ENCODE measurements at regions not wholly inside any gene's neighbourhood (a gene's known extent, or its start where the extent isn't known, plus 50 kb on each side); places are given as distances from the start of the nearest gene placed in this dataset.
"Not testable (repeated sequence)": the region's sequence is repeated elsewhere in the genome, so short reads cannot be mapped to it uniquely, and the experiment has no call there.

- not testable (repeated sequence) for DNase-seq
Measured at GRCh38 chr4:131883181-131883580, 1265.9 kb upstream of the PCDH10 start.

DNA sequence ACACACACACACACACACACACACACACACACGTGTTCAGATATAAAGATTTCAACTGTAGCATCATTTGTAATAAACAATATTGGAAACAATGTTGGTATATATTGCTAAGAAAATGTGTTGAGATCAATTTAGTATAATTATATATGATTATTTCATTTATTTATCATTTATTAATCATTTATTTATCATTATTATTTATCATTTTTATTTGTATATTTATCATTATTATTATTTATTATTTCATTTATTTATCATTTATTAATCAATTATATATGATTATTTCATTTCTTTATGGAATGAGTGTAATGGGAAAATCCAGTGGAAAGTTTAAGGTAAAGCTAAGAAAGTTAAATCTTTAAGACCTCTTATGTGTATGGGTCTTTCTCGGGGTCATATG, 1223.4 kb upstream of the PCDH10 start:
- DNase-seq, result not testable (repeated sequence)

GRCh38 chr4:131967646-131968045, 1181.4 kb upstream of the PCDH10 start:
- not testable (repeated sequence) for DNase-seq

DNA sequence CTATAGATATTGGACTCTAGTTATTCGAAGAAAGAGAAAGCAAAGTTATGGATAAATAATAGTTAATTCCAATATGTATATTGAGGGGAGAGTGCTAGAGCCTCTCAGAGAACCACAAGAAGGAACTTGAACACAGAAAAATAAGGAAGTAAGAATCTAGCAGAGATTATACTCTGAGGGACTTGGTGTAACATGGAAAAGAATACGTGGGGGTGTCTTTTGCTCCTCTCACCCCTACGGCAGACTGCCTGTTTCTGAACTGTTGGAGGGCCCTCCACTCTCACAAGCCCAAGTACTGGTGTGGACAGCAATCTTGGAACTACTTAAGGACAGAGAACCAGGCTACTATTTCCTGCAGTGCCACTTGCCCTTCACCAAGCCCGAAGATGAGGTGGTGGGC, 1174.4 kb upstream of the PCDH10 start:
- DNase-seq, result no peak

- not testable (repeated sequence) for DNase-seq
Measured at GRCh38 chr4:131975276-131976132, 1173.6 kb upstream of the PCDH10 start.

DNA sequence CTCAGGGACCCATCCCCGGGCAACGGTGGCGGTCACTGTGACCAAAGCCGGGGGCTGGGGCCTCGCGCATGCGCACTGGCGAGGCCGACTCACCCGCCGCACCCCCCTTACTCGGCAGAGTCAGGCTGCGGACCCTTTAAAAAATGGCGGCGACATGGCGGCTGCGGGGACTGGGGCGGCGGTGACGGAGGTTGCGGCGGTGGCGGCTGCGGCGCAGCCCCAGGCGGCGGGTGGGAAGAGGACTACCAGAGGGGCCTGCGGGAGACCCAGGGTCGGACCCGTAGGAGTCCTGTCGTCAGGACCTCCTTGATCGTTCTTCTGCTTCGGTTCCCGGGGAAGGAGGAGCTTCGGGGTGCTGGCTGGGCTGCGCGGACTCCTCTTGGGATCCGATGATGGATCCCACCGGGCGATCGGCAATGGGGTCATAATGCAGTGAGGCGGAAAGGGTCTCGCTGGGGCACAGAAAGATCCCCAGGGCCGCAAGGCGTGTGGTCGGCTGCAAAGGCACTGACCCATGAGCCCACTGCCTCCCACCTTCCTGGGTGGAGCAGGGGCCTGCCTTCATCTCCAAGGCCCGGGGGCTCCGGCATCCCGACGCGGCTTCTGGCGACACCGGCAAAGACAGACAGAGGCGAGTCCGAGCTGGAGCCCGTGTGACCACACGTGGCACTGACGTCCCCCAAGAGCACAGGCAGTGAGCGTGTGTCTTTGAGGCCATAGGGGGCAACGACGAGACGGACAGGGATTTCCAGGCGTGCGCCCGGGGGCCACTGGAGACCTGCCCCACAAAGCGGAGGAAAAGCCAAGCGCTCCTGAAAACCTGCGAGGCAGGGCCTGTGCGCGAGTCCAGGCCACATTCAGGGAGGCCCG, 1172.7 kb upstream of the PCDH10 start:
- not testable (repeated sequence) for DNase-seq

GRCh38 chr4:131978120-131978519, 1171.0 kb upstream of the PCDH10 start:
- DNase-seq, result no peak

DNA sequence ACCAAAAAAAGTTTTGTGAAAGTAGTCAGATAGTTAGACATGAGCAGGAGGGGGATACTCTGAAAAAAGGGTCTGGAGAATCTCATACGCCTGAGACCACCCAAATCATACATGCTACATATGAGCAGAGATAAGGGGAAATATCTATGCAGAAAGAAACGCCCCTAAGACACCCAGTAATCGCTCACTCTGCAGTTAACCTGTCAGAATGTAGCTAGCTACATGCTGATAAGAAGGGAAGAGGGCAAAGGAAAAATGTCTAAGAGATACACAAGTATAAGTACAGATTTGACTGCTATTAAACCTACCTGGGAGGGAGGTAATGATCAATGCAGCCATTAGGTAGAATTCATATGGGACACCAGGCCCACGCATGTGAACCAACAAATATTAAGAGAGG, 1159.5 kb upstream of the PCDH10 start:
- DNase-seq, result no peak

DNA sequence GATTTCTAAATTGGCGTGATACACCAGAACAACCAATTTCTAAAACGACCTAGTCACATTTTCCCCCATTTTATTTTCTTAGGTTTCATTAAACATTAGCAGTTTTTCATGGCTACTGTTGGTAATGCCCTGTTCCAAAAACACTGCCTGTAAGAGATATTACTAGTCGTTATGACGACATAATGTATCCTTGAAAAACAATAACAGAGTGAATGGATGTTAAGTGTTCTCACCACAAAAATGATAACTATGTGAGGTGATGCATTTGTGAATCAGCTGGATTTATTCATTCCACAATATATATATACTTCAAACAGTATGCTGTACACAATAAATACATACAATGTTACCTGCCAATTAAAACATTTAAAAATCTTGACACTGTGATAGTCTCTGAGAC, 1147.6 kb upstream of the PCDH10 start:
- no peak for DNase-seq

DNA sequence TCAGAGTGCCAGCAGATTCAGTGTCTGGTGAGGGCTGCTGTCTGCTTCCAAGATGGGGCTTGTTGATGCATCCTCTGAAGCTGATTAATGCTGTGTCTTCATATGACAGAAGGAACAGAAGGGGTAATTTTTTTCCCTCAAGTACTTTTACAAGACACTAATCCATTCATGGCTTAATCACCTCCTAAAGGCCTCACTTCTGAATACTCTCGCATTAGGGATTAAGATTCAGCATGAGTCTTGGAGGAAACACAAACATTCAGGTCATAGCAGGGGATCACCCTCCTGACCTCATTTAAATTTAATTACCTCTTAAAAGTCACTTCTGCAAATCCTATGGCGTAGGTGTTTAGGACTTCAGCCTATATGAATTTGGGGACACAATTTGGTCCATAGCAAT, 1145.5 kb upstream of the PCDH10 start:
- DNase-seq, result no peak

DNA sequence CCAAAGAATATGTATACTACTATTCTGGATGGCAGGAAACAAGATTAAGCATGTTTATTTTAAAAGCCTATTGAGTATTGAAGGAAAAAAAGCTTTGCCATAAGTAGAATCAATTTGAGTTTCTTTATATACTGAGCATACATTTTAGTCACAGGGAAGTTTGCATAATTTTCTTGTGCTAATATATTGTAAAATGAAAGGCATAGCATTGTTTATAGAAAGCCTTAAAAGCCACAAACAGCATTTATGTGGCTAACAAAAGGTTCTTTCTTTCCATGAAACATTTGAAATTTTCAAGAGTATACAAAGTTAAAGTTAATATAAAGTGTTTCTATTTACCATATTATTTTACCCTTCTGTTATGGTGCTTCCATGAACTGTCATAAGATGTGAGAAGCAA, 1133.8 kb upstream of the PCDH10 start:
- DNase-seq, result no peak

GRCh38 chr4:132016703-132017350, 1132.3 kb upstream of the PCDH10 start:
- DNase-seq, result no peak

GRCh38 chr4:132026166-132026565, 1122.9 kb upstream of the PCDH10 start:
- peak; percentile 28 for DNase-seq

DNA sequence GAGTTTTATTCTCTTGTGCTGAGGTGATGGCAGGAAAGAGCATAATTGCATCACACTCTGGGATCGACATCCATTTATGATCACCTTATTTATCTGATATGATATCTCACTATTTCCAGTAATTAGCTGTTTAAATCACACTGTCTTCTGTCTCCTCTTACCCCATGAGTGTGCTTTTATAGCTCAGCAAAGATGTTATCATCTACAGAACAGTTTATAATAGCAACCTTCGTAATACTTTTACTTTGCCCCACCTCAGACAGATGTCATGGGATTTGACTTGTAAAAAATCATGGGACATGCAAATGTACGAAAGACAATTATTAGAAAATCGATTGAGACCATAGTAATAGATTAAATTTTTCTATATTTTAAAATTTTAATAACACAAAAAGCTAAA, 1122.3 kb upstream of the PCDH10 start:
- DNase-seq, result no peak

DNA sequence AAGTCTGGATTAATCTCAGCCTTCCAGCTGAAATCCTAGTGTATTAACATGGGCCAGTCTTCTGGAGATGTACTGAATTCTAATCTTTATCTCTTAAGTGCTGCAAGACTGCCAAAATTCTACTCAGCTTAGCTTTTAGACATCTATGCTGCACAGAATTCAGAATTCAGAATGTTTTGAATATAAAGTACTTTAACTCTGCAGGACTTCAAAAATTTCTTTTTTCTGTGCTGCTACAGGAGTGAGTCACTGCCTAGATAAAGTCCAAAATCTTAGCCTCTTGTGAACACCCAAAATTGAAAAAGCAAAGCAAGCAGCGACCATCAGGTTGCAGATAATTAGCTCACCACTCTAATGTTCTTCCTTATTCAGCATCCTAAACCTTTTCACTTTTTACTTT, 1092.6 kb upstream of the PCDH10 start:
- no peak for DNase-seq

- DNase-seq, result no peak
Measured at GRCh38 chr4:132059227-132059626, 1089.9 kb upstream of the PCDH10 start.

- DNase-seq, result no peak
Measured at GRCh38 chr4:132062611-132063239, 1086.4 kb upstream of the PCDH10 start.

- peak; percentile 14 for DNase-seq
Measured at GRCh38 chr4:132063829-132064228, 1085.3 kb upstream of the PCDH10 start.

GRCh38 chr4:132065940-132066495, 1083.1 kb upstream of the PCDH10 start:
- no peak for DNase-seq

DNA sequence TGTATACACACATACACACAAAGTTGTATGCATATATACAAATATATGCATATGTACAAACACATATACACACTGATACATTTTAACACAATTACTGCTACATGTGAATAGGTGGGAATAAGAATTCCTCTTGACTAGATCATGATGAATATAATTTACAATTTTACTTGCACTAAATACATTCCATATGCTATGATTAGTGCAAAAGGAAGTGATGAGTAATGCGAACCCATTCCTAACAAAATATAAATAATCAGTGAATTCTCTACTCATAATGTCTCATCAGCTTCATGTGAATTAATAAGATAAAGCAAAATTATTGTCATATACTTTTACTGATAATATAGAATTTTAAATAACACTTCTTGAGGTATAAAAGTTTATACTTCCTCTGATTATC, 1077.3 kb upstream of the PCDH10 start:
- no peak for DNase-seq

GRCh38 chr4:132076829-132077228, 1072.3 kb upstream of the PCDH10 start:
- no peak for DNase-seq

DNA sequence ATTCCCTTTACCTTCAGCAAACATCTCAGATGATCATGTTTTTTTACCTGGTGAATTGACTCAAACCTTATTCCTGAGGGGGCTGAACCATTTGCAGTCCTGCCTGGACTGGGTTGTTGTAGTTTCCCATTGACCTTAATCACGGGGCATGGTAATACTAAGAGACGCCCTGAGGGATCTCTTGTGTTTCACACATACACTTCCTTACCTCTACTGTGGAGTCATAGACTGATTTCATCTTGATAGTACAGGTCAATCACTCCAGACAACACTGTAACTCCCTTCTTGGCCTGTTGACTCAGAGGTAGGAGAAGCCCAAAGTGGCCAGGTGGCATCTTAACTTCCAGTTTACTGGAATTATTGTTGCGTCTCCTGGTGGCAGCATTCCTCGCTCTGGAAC, 1064.0 kb upstream of the PCDH10 start:
- DNase-seq, result no peak

DNA sequence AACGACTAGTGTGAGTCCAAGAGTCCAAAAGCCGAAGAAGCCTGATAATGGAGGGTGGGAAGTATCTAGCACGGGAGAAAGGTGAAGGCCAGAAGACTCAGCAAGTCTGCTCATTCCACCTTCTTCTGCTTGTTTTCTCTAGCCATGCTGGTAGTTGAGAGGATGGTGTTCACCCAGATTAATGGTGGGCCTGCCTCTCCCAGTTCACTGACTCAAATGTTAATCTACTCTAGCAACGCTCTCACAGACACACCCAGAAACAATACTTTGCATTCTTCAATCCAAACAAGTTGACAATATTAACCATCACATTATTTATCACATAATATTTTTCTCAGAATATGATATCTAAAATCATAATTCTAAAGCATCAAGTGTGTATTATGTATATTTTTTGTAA, 1055.1 kb upstream of the PCDH10 start:
- no peak for DNase-seq
